K562 (cell line): ENCODE measurements at regions not wholly inside any gene's neighbourhood (a gene's known extent, or its start where the extent isn't known, plus 50 kb on each side); places are given as distances from the start of the nearest gene placed in this dataset.

Experiments used
- ATAC-seq: fragments of 200-7000 bp; cut with Tn5 transposase; 3 replicates; pipeline ENCODE4 v1.9.1; 2020; ENCODE audit warnings: moderate library complexity
- BruUV-seq: library from RNA; stranded (reverse); fragments of 400-500 nt; replicated peaks from 2 replicates; lab custom pipeline; 2021; lab: Mats Ljungman, UMichigan
- CTCF ChIA-PET: fragments of 300-600 bp; formaldehyde crosslinking; extraction: SDS; loops from one replicate; lab custom pipeline; 2021; ENCODE audit warnings: low intra/inter-chr PET ratio; lab: Yijun Ruan, JAX
- POLR2A ChIA-PET: fragments of 300-600, 350-650 bp; sonication (Branson Sonifier 250); formaldehyde crosslinking; extraction: SDS; loops from one replicate; lab custom pipeline; 2021; ENCODE audit warnings: antibody characterized with exemption, inconsistent platforms; lab: Yijun Ruan, JAX
- DNase-seq, 4 experiments: peaks; one replicate each; pipeline versions ENCODE4 v3.0.0 to v3.0.0-alpha.2; 2011 to 2018; ENCODE audit warnings: low spot score in 3 of 4, mixed read lengths in 3 of 4; ENCODE audit errors: extremely low read depth in 1 of 4
- FAIRE-seq: peaks from 2 replicates; lab custom pipeline; 2011; peaks lifted over from hg19 to GRCh38; lab: Jason Lieb, UNC
- H2AFZ ChIP-seq: 2 replicates; pipeline ENCODE4 v1.6.0; 2011; ENCODE audit warnings: low read depth, low read length, control low read depth, inconsistent platforms
- H3K27ac ChIP-seq: fragments of 200-600 bp; 3 replicates; pipeline ENCODE4 v1.8.0; 2011; ENCODE audit warnings: low read depth, mild to moderate bottlenecking, control low read depth, inconsistent platforms, low read length, moderate library complexity, mixed read lengths; ENCODE audit errors: extremely low read depth
- H3K27me3 ChIP-seq, 2 experiments: fragments of 300-600 bp in 1 of 2; 2 replicates in 1 of 2; 3 replicates in 1 of 2; pipeline versions ENCODE4 v1.6.0 to v1.8.0; 2011; ENCODE audit warnings: inconsistent platforms in 2 of 2, low read length in 2 of 2, mild to moderate bottlenecking in 1 of 2, mixed read lengths in 1 of 2, moderate library complexity in 1 of 2; ENCODE audit not compliant: control insufficient read depth in 2 of 2, insufficient read depth in 2 of 2
- H3K36me3 ChIP-seq: fragments of 300-600 bp; 3 replicates; pipeline ENCODE4 v1.8.0; 2011; ENCODE audit warnings: mild to moderate bottlenecking, low read length, inconsistent platforms; ENCODE audit not compliant: control insufficient read depth, insufficient read depth
- H3K4me1 ChIP-seq, 2 experiments: fragments of 200-600 bp in 1 of 2; replicated peaks in 1 of 2; 2 replicates in 1 of 2; 3 replicates in 1 of 2; pipeline versions ENCODE4 v1.5.1 to v1.8.0; 2011; ENCODE audit warnings: inconsistent platforms in 2 of 2, low read length in 2 of 2, mild to moderate bottlenecking in 1 of 2, mixed read lengths in 1 of 2, moderate library complexity in 1 of 2; ENCODE audit not compliant: control insufficient read depth in 2 of 2, insufficient read depth in 2 of 2
- H3K4me2 ChIP-seq: 2 replicates; pipeline ENCODE4 v1.6.1; 2011; ENCODE audit warnings: low read length, control low read depth, inconsistent platforms, mixed read lengths; ENCODE audit not compliant: insufficient read depth
- H3K4me3 ChIP-seq: fragments of 200-600 bp; sonication (generic), shearing (Covaris generic); 2 replicates; pipeline ENCODE4 v1.5.1; 2016; ENCODE audit warnings: control low read depth, inconsistent platforms
- H3K79me2 ChIP-seq: fragments of 200-600 bp; 3 replicates; pipeline ENCODE4 v1.8.0; 2011; ENCODE audit warnings: low read length, inconsistent platforms; ENCODE audit not compliant: control insufficient read depth, insufficient read depth
- H3K9ac ChIP-seq, 2 experiments: 2 replicates each; pipeline versions ENCODE4 v1.6.0 to v1.6.1; 2011; ENCODE audit warnings: low read depth in 2 of 2, low read length in 2 of 2, control low read depth in 1 of 2, inconsistent platforms in 1 of 2, mild to moderate bottlenecking in 1 of 2, mixed read lengths in 1 of 2; ENCODE audit not compliant: insufficient read depth in 1 of 2
- H3K9me1 ChIP-seq: one replicate; pipeline ENCODE4 v1.6.0; 2011; ENCODE audit warnings: inconsistent platforms, mild to moderate bottlenecking, low read length, moderate library complexity; ENCODE audit not compliant: control insufficient read depth, insufficient read depth
- H3K9me3 ChIP-seq: replicated peaks from 2 replicates; pipeline ENCODE4 v1.5.1; 2011; ENCODE audit warnings: low read depth, low read length, inconsistent platforms; ENCODE audit not compliant: control insufficient read depth, insufficient read depth
- H4K20me1 ChIP-seq: replicated peaks from 2 replicates; pipeline ENCODE4 v1.6.1; 2011; ENCODE audit warnings: low read length, inconsistent platforms, mixed read lengths; ENCODE audit not compliant: control insufficient read depth, insufficient read depth
- ASH1L ChIP-seq: fragments of 450-650 bp; IDR thresholded peaks from 2 replicates; pipeline ENCODE4 v1.6.1; 2018; ENCODE audit warnings: borderline replicate concordance, mild to moderate bottlenecking, low read depth; ENCODE audit not compliant: partially characterized antibody
- BHLHE40 ChIP-seq: IDR thresholded peaks from 2 replicates; pipeline ENCODE4 v1.6.1; 2011; ENCODE audit warnings: low read length, improper control_type of control experiment
- FOXP1 ChIP-seq: sonication (generic); formaldehyde crosslinking; IDR thresholded peaks from 2 replicates; pipeline ENCODE4 v1.8.0; 2022; ENCODE audit warnings: mild to moderate bottlenecking, missing genetic modification reagents
- HEY1 ChIP-seq: fragments of 250-450 bp; sonication (Bioruptor Pico); IDR thresholded peaks from 2 replicates; pipeline ENCODE4 v1.5.0; 2020; ENCODE audit warnings: mild to moderate bottlenecking, moderate library complexity, borderline replicate concordance
- HOMEZ ChIP-seq: fragments of 250-450 bp; sonication (Bioruptor Pico); IDR thresholded peaks from 2 replicates; pipeline ENCODE4 v1.4.0; 2020; ENCODE audit warnings: mild to moderate bottlenecking, moderate library complexity
- MED1 ChIP-seq: sonication (generic); formaldehyde crosslinking; IDR thresholded peaks from 2 replicates; pipeline ENCODE4 v1.8.1; 2023; ENCODE audit warnings: missing genetic modification reagents, borderline replicate concordance
- NCOA2 ChIP-seq, 2 experiments: fragments of 450-650 bp; IDR thresholded peaks; 2 replicates each; pipeline ENCODE4 v1.6.1; 2018; ENCODE audit warnings: mild to moderate bottlenecking in 2 of 2, moderate library complexity in 1 of 2; ENCODE audit not compliant: partially characterized antibody in 2 of 2
- NUFIP1 ChIP-seq: fragments of 450-650 bp; IDR thresholded peaks from 2 replicates; pipeline ENCODE4 v1.6.1; 2018; ENCODE audit not compliant: partially characterized antibody
- POLR2H ChIP-seq: IDR thresholded peaks from 2 replicates; pipeline ENCODE4 v1.6.1; 2016; ENCODE audit warnings: missing genetic modification characterization, low read depth, mild to moderate bottlenecking, control low read depth, missing compliant biosample characterization, moderate library complexity
- TCF3 ChIP-seq: sonication (generic); formaldehyde crosslinking; IDR thresholded peaks from 2 replicates; pipeline ENCODE4 v1.4.0; 2020; ENCODE audit warnings: mild to moderate bottlenecking, missing genetic modification reagents
- ZNF263 ChIP-seq: sonication (generic); formaldehyde crosslinking; IDR thresholded peaks from 2 replicates; pipeline ENCODE4 v1.8.0; 2022; ENCODE audit warnings: mild to moderate bottlenecking, missing genetic modification reagents, borderline replicate concordance
- ZNF280A ChIP-seq: fragments of 450-650 bp; IDR thresholded peaks from 2 replicates; pipeline ENCODE4 v1.6.1; 2018; ENCODE audit warnings: mild to moderate bottlenecking, low read depth; ENCODE audit not compliant: partially characterized antibody
- ZNF639 ChIP-seq, 2 experiments: fragments of 200-800 bp in 1 of 2; sonication (Bioruptor generic) in 1 of 2; sonication (generic) in 1 of 2; formaldehyde crosslinking in 1 of 2; IDR thresholded peaks in 1 of 2; conservative IDR thresholded peaks in 1 of 2; 2 replicates each; pipeline versions ENCODE4 v1.5.0 to v1.6.1; 2016 to 2020; ENCODE audit warnings: missing compliant biosample characterization in 1 of 2, missing genetic modification characterization in 1 of 2, missing genetic modification reagents in 1 of 2
- WGBS: fragments of 100-300 bp; shearing (Covaris generic); methylation state at CpG from one replicate; pipeline ENCODE4 v1.1.6; 2016; ENCODE audit warnings: low coverage, mixed read lengths; ENCODE audit not compliant: insufficient coverage; ENCODE audit errors: missing lambda C conversion rate; 5-methylcytosine and 5-hydroxymethylcytosine counted together
- in situ Hi-C: fragments of 300-500 bp; cut with MboI; formaldehyde crosslinking; loops from 4 replicates; pipeline ENCODE4 v1.15.0; 2018; ENCODE audit warnings: inconsistent platforms, mixed read lengths
- intact Hi-C: fragments of 100-400 bp; cut with micrococcal nuclease; formaldehyde crosslinking; loops from 2 replicates; pipeline ENCODE4 v1.14.2; 2022
- TF ChIP-seq, protein P1 (sequence below): fragments of 250-450 bp; sonication (Bioruptor Pico); IDR thresholded peaks from 2 replicates; pipeline ENCODE4 v1.8.0; 2022; ENCODE audit warnings: inconsistent platforms
- TF ChIP-seq, protein P2 (sequence below): fragments of 250-450 bp; sonication (Bioruptor Pico); IDR thresholded peaks from 2 replicates; pipeline ENCODE4 v1.6.1; 2021; ENCODE audit warnings: mild to moderate bottlenecking

DNA sequence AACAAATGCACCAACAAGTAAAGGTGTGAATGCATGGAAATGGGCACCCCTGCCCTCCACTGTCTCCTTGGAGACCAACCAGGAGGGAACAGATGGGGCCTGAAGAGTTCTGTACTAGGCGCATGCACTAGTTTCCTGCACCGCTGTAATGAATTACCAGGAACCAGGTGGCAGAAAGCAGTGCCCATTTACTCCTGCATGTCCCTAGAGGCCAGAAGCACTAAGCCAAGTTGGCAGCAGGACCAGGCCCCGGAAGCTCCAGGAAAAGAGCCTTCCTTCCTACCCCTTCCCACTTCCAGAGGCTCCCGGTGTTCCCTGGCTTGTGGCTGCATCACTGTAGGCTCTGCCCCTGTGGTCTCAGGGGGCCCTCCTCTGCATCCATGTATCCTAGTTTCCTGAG is 237.5 kb upstream of the PPP2R2D start (continued):
- TF ChIP-seq ZNF280A (no peak), HEY1 (CRISPR knock-in tag) (no peak), ASH1L (no peak), ZNF263 (CRISPR knock-in tag) (no peak), FOXP1 (CRISPR knock-in tag) (no peak)
- TF ChIP-seq, protein P1, sequence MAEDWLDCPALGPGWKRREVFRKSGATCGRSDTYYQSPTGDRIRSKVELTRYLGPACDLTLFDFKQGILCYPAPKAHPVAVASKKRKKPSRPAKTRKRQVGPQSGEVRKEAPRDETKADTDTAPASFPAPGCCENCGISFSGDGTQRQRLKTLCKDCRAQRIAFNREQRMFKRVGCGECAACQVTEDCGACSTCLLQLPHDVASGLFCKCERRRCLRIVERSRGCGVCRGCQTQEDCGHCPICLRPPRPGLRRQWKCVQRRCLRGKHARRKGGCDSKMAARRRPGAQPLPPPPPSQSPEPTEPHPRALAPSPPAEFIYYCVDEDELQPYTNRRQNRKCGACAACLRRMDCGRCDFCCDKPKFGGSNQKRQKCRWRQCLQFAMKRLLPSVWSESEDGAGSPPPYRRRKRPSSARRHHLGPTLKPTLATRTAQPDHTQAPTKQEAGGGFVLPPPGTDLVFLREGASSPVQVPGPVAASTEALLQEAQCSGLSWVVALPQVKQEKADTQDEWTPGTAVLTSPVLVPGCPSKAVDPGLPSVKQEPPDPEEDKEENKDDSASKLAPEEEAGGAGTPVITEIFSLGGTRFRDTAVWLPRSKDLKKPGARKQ = no peak

DNA sequence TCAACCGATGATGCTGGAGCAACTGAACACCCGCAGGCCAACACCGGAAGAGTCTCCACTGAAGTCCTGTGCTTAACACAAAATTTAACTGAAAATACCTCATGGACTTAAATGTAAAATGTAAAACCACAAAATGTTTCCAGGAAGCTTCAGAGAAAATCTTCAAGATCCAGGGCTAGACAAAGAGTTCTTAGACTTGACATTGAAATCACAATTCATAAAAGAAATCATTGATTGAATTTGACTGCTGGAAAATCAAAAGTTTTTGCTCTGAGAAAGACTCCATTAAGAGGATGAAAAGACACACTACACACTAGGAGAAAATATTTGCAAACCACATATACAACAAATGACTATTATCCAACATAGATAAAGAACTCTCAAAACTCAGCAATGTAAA is 234.7 kb upstream of the PPP2R2D start:
- Histone ChIP-seq H3K27ac (no peak overlapping the region), H3K9me3 (no peaks in the 10 kb centered on the region), H4K20me1 (no peaks in the 10 kb centered on the region), H3K4me1 (no peaks in the 10 kb centered on the region), H3K79me2 (no peaks in the 10 kb centered on the region), H3K4me2 (no peak overlapping the region), H3K9me1 (no peaks in the 10 kb centered on the region), H3K27me3 (no peaks in the 10 kb centered on the region), H3K4me3 (no peak overlapping the region), H3K9ac (no peak overlapping the region), H2AFZ (no peak overlapping the region), H3K36me3 (no peaks in the 10 kb centered on the region)
- ChIA-PET POLR2A (no interaction called here), CTCF (no interaction called here)
- in situ Hi-C loops = no loop called here
- no peak for FAIRE-seq
- WGBS = 5% methylated on average over 3 of the region's 3 CpGs
- no TSS peak for BruUV-seq
- no peak for DNase-seq
- ATAC-seq = no peak
- intact Hi-C loops = no loop called here
- TF ChIP-seq TCF3 (CRISPR knock-in tag) (no peak), MED1 (no peak), HOMEZ (no peak), POLR2H (tag) (no peak), NUFIP1 (no peak), NCOA2 (IDR thresholded peaks at IDR 0.05; ENCODE audit: partially characterized antibody in 2 of 2) (no peak), BHLHE40 (no peak), ZNF639 (CRISPR knock-in tag; conservative IDR thresholded peaks at IDR 0.05 in 1 of 2, IDR thresholded peaks at IDR 0.05 in 1 of 2) (no peak)
- TF ChIP-seq, protein P2, sequence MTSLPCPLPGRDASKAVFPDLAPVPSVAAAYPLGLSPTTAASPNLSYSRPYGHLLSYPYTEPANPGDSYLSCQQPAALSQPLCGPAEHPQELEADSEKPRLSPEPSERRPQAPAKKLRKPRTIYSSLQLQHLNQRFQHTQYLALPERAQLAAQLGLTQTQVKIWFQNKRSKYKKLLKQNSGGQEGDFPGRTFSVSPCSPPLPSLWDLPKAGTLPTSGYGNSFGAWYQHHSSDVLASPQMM (CRISPR knock-in tag) = no peak
